Common myeloid progenitor, CD34-positive (primary cell): ENCODE measurements at regions not wholly inside any gene's neighbourhood (a gene's known extent, or its start where the extent isn't known, plus 50 kb on each side); places are given as distances from the start of the nearest gene placed in this dataset.
"Not testable (repeated sequence)": the region's sequence is repeated elsewhere in the genome, so short reads cannot be mapped to it uniquely, and the experiment has no call there.

Experiments used
- CTCF ChIA-PET: fragments of 350-600 bp; sonication (Branson Sonifier 250); formaldehyde crosslinking; loops from one replicate; lab custom pipeline; 2021; ENCODE audit warnings: antibody characterized with exemption; lab: Charles Lee
- POLR2A ChIA-PET: fragments of 350-600 bp; sonication (Branson Sonifier 250); formaldehyde crosslinking; loops from one replicate; lab custom pipeline; 2021; ENCODE audit warnings: antibody characterized with exemption; lab: Charles Lee
- DNase-seq, 3 donors: peaks; one replicate each; pipeline versions ENCODE4 v3.0.0 to v3.0.0-alpha.2; 2013
- H3K27ac ChIP-seq, 2 experiments: 1 replicate in 1 of 2; 2 replicates in 1 of 2; pipeline ENCODE4 v1.7.0; 2013; ENCODE audit warnings: inconsistent platforms in 2 of 2, low read length in 2 of 2, mild to moderate bottlenecking in 2 of 2, low read depth in 1 of 2, moderate library complexity in 1 of 2; ENCODE audit not compliant: severe bottlenecking in 2 of 2, insufficient read depth in 1 of 2, poor library complexity in 1 of 2
- H3K27me3 ChIP-seq, 5 experiments: replicated peaks in 2 of 5; 1 replicate in 3 of 5; 2 replicates in 2 of 5; pipeline versions ENCODE4 v1.6.1 to v1.7.0; 2013; ENCODE audit warnings: low read length in 4 of 5, mild to moderate bottlenecking in 2 of 5, moderate library complexity in 2 of 5, inconsistent platforms in 1 of 5; ENCODE audit not compliant: insufficient read depth in 5 of 5, control insufficient read depth in 4 of 5
- H3K36me3 ChIP-seq, 4 experiments: 1 replicate in 2 of 4; 2 replicates in 2 of 4; pipeline versions ENCODE4 v1.6.1 to v1.7.0; 2013; ENCODE audit warnings: low read length in 3 of 4, control low read depth in 1 of 4, mild to moderate bottlenecking in 1 of 4; ENCODE audit not compliant: control insufficient read depth in 4 of 4, insufficient read depth in 4 of 4
- H3K4me1 ChIP-seq, 4 experiments: 1 replicate in 3 of 4; 2 replicates in 1 of 4; pipeline versions ENCODE4 v1.6.1 to v1.7.1; 2013; ENCODE audit warnings: low read length in 3 of 4, mild to moderate bottlenecking in 3 of 4, control low read depth in 1 of 4, inconsistent platforms in 1 of 4, moderate library complexity in 1 of 4; ENCODE audit not compliant: control insufficient read depth in 4 of 4, insufficient read depth in 4 of 4; ENCODE audit errors: control extremely low read depth in 1 of 4
- H3K4me3 ChIP-seq, 7 experiments: 1 replicate in 4 of 7; 2 replicates in 3 of 7; pipeline versions ENCODE4 v1.5.1 to v1.7.0; 2013; ENCODE audit warnings: mild to moderate bottlenecking in 7 of 7, low read length in 6 of 7, moderate library complexity in 6 of 7, inconsistent platforms in 2 of 7, low read depth in 2 of 7, control low read depth in 1 of 7; ENCODE audit not compliant: insufficient read depth in 4 of 7, control insufficient read depth in 1 of 7; ENCODE audit errors: extremely low read depth in 1 of 7
- H3K9me3 ChIP-seq, 5 experiments: 1 replicate in 4 of 5; 2 replicates in 1 of 5; pipeline versions ENCODE4 v1.6.1 to v1.7.1; 2013; ENCODE audit warnings: low read length in 4 of 5, mild to moderate bottlenecking in 2 of 5, inconsistent platforms in 1 of 5, low read depth in 1 of 5, moderate library complexity in 1 of 5; ENCODE audit not compliant: control insufficient read depth in 4 of 5, insufficient read depth in 2 of 5; ENCODE audit errors: control extremely low read depth in 1 of 5
- WGBS: methylation state at CpG from one replicate; pipeline ENCODE4 v1.1.5; 2013; ENCODE audit not compliant: insufficient coverage; 5-methylcytosine and 5-hydroxymethylcytosine counted together

- ChIA-PET POLR2A (no interaction called here), CTCF (no interaction called here)
- Histone ChIP-seq H3K27me3 (no peaks in the 10 kb centered on the region), H3K27ac (no peak overlapping the region), H3K36me3 (no peaks in the 10 kb centered on the region), H3K9me3 (peaks cover 0 to 4% (median 0%) of the 10 kb centered on the region in 5 experiments), H3K4me1 (no peaks in the 10 kb centered on the region), H3K4me3 (no peak overlapping the region)
- DNase-seq = no peak
- no CpG with 5 or more reads among the region's 1 CpG for WGBS
Observed at GRCh38 chr15:96197721-96198120, 132.8 kb upstream of the NR2F2 start.

GRCh38 chr15:96199111-96199510 is 131.4 kb upstream of the NR2F2 start:
- CTCF ChIA-PET = no interaction called here
- Histone ChIP-seq H3K36me3 (no peaks in the 10 kb centered on the region), H3K27ac (no peak overlapping the region), H3K9me3 (peaks cover 0 to 6% (median 0%) of the 10 kb centered on the region in 5 experiments), H3K4me3 (no peak overlapping the region), H3K4me1 (no peaks in the 10 kb centered on the region), H3K27me3 (no peaks in the 10 kb centered on the region)
- DNase-seq = no peak
- POLR2A ChIA-PET = no interaction called here

- POLR2A ChIA-PET = no interaction called here
- WGBS = 95% methylated on average over 7 of the region's 9 CpGs
- H3K27me3 ChIP-seq = no peaks in the 10 kb centered on the region
- no peaks in the 10 kb centered on the region for H3K36me3 ChIP-seq
- DNase-seq = no peak
- H3K27ac ChIP-seq = no peak overlapping the region
- H3K4me1 ChIP-seq = no peaks in the 10 kb centered on the region
- H3K9me3 ChIP-seq = peaks cover 0 to 6% (median 0%) of the 10 kb centered on the region in 5 experiments
- H3K4me3 ChIP-seq = no peak overlapping the region
- CTCF ChIA-PET = no interaction called here
Observed at GRCh38 chr15:96200357-96200967, 130.0 kb upstream of the NR2F2 start.

- ChIA-PET CTCF (no interaction called here), POLR2A (no interaction called here)
- no peak overlapping the region for H3K27ac ChIP-seq
- DNase-seq = no peak
- H3K4me3 ChIP-seq = no peak overlapping the region
- peaks cover 0 to 2% (median 1%) of the 10 kb centered on the region in 5 experiments for H3K9me3 ChIP-seq
- H3K36me3 ChIP-seq = no peaks in the 10 kb centered on the region
- 100% methylated on average over 2 of the region's 2 CpGs for WGBS
- no peaks in the 10 kb centered on the region for H3K4me1 ChIP-seq
- H3K27me3 ChIP-seq = no peaks in the 10 kb centered on the region
Observed at GRCh38 chr15:96201696-96202095, 128.8 kb upstream of the NR2F2 start.

- H3K27me3 ChIP-seq, H3K36me3 ChIP-seq, POLR2A ChIA-PET, H3K27ac ChIP-seq, H3K4me3 ChIP-seq, H3K4me1 ChIP-seq, H3K9me3 ChIP-seq, CTCF ChIA-PET, DNase-seq: not testable (repeated sequence)
- no CpG with 5 or more reads among the region's 1 CpG for WGBS
Observed at GRCh38 chr15:96205588-96205987, 124.9 kb upstream of the NR2F2 start.

GRCh38 chr15:96207377-96208006 is 123.0 kb upstream of the NR2F2 start:
- no peak for DNase-seq
- Histone ChIP-seq H3K27me3 (no peaks in the 10 kb centered on the region), H3K4me3 (no peak overlapping the region), H3K27ac (no peak overlapping the region), H3K4me1 (no peaks in the 10 kb centered on the region), H3K9me3 (peaks cover 0 to 6% (median 2%) of the 10 kb centered on the region in 5 experiments), H3K36me3 (no peaks in the 10 kb centered on the region)
- CTCF ChIA-PET = no interaction called here
- 100% methylated on average over 1 of the region's 2 CpGs for WGBS
- POLR2A ChIA-PET = no interaction called here

GRCh38 chr15:96209285-96209735 is 121.2 kb upstream of the NR2F2 start:
- H3K36me3 ChIP-seq = no peaks in the 10 kb centered on the region
- H3K9me3 ChIP-seq = peaks cover 0 to 5% (median 2%) of the 10 kb centered on the region in 5 experiments
- ChIA-PET POLR2A (no interaction called here), CTCF (no interaction called here)
- no peak overlapping the region for H3K27ac ChIP-seq
- no peaks in the 10 kb centered on the region for H3K4me1 ChIP-seq
- no peak for DNase-seq
- no peak overlapping the region for H3K4me3 ChIP-seq
- H3K27me3 ChIP-seq = no peaks in the 10 kb centered on the region
- 94% methylated on average over 2 of the region's 8 CpGs for WGBS
